ENCODE measurements at regions not wholly inside any gene's neighbourhood (a gene's known extent, or its start where the extent isn't known, plus 50 kb on each side); places are given as distances from the start of the nearest gene placed in this dataset.

DNA sequence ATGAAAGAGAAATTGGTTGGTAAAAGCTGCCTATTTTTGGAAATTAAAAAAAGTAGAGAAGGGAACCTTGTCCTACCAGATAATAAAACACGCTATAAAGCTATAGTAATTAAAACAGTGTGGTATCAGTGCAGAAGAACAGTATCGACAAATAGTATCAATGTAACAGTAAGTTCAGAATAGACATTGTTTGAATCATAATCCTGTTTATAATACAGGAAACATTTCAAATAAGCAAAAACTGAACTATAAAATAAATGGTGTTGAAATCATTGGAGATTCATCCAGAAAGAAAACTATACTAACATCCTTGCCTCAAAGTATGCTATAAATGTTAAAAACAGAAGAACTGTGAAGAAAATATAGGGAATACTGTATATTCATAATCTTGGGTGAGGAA is 54.2 kb upstream of the NAP1L1 start:
- no peaks in the 10 kb centered on the region for H3K27me3 ChIP-seq (ENCODE audit: control insufficient read depth in 5 of 5, insufficient read depth in 4 of 5, low read length in 5 of 5)
- H3K4me3 ChIP-seq (ENCODE audit: low read depth in 1 of 5, low read length in 5 of 5) = no peak overlapping the region
- H3K9me3 ChIP-seq (ENCODE audit: control insufficient read depth in 5 of 5, low read length in 5 of 5) = peaks cover 0 to 16% (median 4%) of the 10 kb centered on the region in 5 donors
- no peaks in the 10 kb centered on the region for H3K36me3 ChIP-seq (ENCODE audit: control insufficient read depth in 5 of 5, insufficient read depth in 5 of 5, low read length in 5 of 5)
- no peak overlapping the region for H3K27ac ChIP-seq (ENCODE audit: low read depth, low read length)
- no peaks in the 10 kb centered on the region for H3K4me1 ChIP-seq (ENCODE audit: control insufficient read depth in 5 of 5, insufficient read depth in 5 of 5, low read length in 5 of 5)
- no peak overlapping the region for H3K9ac ChIP-seq (ENCODE audit: low read length in 5 of 5)

DNA sequence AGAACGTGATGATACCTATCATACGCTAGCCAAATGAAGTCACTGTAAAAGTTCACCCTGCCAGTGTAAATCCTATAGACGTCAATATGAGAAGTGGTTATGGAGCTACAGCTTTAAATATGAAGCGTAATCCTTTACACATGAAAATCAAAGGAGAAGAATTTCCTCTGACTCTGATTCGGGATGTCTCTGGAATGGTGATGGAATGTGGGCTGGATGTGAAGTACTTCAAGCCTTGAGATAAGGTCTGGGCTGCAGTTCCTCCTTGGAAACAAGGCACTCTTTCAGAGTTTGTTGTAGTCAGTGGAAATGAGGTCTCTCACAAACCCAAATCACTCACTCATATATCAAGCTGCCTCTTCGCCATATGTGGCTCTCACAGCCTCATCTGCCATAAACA is 53.1 kb upstream of the NAP1L1 start:
- no peaks in the 10 kb centered on the region for H3K36me3 ChIP-seq (ENCODE audit: control insufficient read depth in 5 of 5, insufficient read depth in 5 of 5, low read length in 5 of 5)
- H3K9ac ChIP-seq (ENCODE audit: low read length in 5 of 5) = no peak overlapping the region
- no peak overlapping the region for H3K27ac ChIP-seq (ENCODE audit: low read depth, low read length)
- no peaks in the 10 kb centered on the region for H3K27me3 ChIP-seq (ENCODE audit: control insufficient read depth in 5 of 5, insufficient read depth in 4 of 5, low read length in 5 of 5)
- no peaks in the 10 kb centered on the region for H3K4me1 ChIP-seq (ENCODE audit: control insufficient read depth in 5 of 5, insufficient read depth in 5 of 5, low read length in 5 of 5)
- no peak overlapping the region for H3K4me3 ChIP-seq (ENCODE audit: low read depth in 1 of 5, low read length in 5 of 5)
- peaks cover 0 to 16% (median 4%) of the 10 kb centered on the region in 5 donors for H3K9me3 ChIP-seq (ENCODE audit: control insufficient read depth in 5 of 5, low read length in 5 of 5)

DNA sequence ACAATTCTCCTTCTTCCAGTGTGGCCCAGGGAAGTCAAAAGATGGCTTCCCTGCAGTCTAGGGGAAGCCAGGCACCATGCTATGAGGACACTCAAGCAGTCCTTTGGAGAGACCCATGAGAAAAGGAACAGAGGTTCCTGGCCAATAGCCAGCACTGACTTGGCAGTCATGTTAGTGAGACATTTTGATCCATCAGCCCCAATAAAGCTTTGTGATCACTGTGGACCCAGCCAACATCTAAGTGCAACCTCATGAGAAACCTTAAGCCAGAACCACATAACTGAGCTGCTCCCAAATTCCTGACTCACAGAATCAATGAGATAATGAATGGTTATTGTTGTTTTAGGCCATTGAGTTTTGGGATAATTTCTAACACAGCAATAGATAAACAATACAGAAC is 51.0 kb upstream of the NAP1L1 start:
- Histone ChIP-seq H3K9me3 (ENCODE audit: control insufficient read depth in 5 of 5, low read length in 5 of 5) (peaks cover 0 to 16% (median 4%) of the 10 kb centered on the region in 5 donors), H3K9ac (ENCODE audit: low read length in 5 of 5) (no peak overlapping the region), H3K4me3 (ENCODE audit: low read depth in 1 of 5, low read length in 5 of 5) (no peak overlapping the region), H3K27ac (ENCODE audit: low read depth, low read length) (no peak overlapping the region), H3K36me3 (ENCODE audit: control insufficient read depth in 5 of 5, insufficient read depth in 5 of 5, low read length in 5 of 5) (no peaks in the 10 kb centered on the region), H3K4me1 (ENCODE audit: control insufficient read depth in 5 of 5, insufficient read depth in 5 of 5, low read length in 5 of 5) (no peaks in the 10 kb centered on the region), H3K27me3 (ENCODE audit: control insufficient read depth in 5 of 5, insufficient read depth in 4 of 5, low read length in 5 of 5) (no peaks in the 10 kb centered on the region)
